ENCODE measurements at regions not wholly inside any gene's neighbourhood (a gene's known extent, or its start where the extent isn't known, plus 50 kb on each side); places are given as distances from the start of the nearest gene placed in this dataset.
"Not testable (repeated sequence)": the region's sequence is repeated elsewhere in the genome, so short reads cannot be mapped to it uniquely, and the experiment has no call there.

GRCh38 chr12:47488888-47489287 is 216.9 kb downstream of the RPAP3 start:
- no peak for DNase-seq (ENCODE audit: low spot score)

- no peak for DNase-seq (ENCODE audit: low spot score)
Observed at GRCh38 chr12:47481041-47481440, 224.8 kb downstream of the RPAP3 start.

- DNase-seq (ENCODE audit: low spot score) = no peak
Observed at GRCh38 chr12:47478426-47478825, 227.4 kb downstream of the RPAP3 start.

GRCh38 chr12:47473091-47473490 is 232.7 kb downstream of the RPAP3 start:
- DNase-seq (ENCODE audit: low spot score) = no peak

- not testable (repeated sequence) for DNase-seq (ENCODE audit: low spot score)
Observed at GRCh38 chr12:47470349-47470748, 235.5 kb downstream of the RPAP3 start.

GRCh38 chr12:47463918-47464317 is 241.9 kb downstream of the RPAP3 start:
- DNase-seq (ENCODE audit: low spot score) = not testable (repeated sequence)

- no peak for DNase-seq (ENCODE audit: low spot score)
Observed at GRCh38 chr12:47458279-47458678, 247.6 kb downstream of the RPAP3 start.

GRCh38 chr12:47449797-47450196 is 256.0 kb downstream of the RPAP3 start:
- DNase-seq (ENCODE audit: low spot score) = no peak

- DNase-seq (ENCODE audit: low spot score) = no peak
Observed at GRCh38 chr12:47442310-47442709, 263.5 kb downstream of the RPAP3 start.

- DNase-seq (ENCODE audit: low spot score) = no peak
Observed at GRCh38 chr12:47441490-47441889, 264.3 kb downstream of the RPAP3 start.

- no peak for DNase-seq (ENCODE audit: low spot score)
Observed at GRCh38 chr12:47438175-47438574, 267.7 kb downstream of the RPAP3 start.

GRCh38 chr12:47437570-47437969 is 268.3 kb downstream of the RPAP3 start:
- no peak for DNase-seq (ENCODE audit: low spot score)

GRCh38 chr12:47433876-47434275 is 272.0 kb downstream of the RPAP3 start:
- DNase-seq (ENCODE audit: low spot score) = no peak

- not testable (repeated sequence) for DNase-seq (ENCODE audit: low spot score)
Observed at GRCh38 chr12:47426678-47427309, 279.0 kb downstream of the RPAP3 start.

GRCh38 chr12:47422611-47423010 is 283.2 kb downstream of the RPAP3 start:
- no peak for DNase-seq (ENCODE audit: low spot score)

- DNase-seq (ENCODE audit: low spot score) = no peak
Observed at GRCh38 chr12:47419497-47419896, 286.3 kb downstream of the RPAP3 start.

- no peak for DNase-seq (ENCODE audit: low spot score)
Observed at GRCh38 chr12:47417955-47418354, 287.9 kb downstream of the RPAP3 start.

- DNase-seq (ENCODE audit: low spot score) = no peak
Observed at GRCh38 chr12:47417121-47417520, 288.7 kb downstream of the RPAP3 start.

GRCh38 chr12:47415054-47415453 is 290.8 kb downstream of the RPAP3 start:
- DNase-seq (ENCODE audit: low spot score) = no peak

- DNase-seq (ENCODE audit: low spot score) = no peak
Observed at GRCh38 chr12:47414511-47414910, 291.3 kb downstream of the RPAP3 start.

GRCh38 chr12:47413806-47414205 is 292.0 kb downstream of the RPAP3 start:
- DNase-seq (ENCODE audit: low spot score) = no peak

- DNase-seq (ENCODE audit: low spot score) = no peak
Observed at GRCh38 chr12:47412601-47413236, 293.1 kb downstream of the RPAP3 start.

GRCh38 chr12:47411966-47412365 is 293.9 kb downstream of the RPAP3 start:
- no peak for DNase-seq (ENCODE audit: low spot score)

GRCh38 chr12:47410862-47411261 is 295.0 kb downstream of the RPAP3 start:
- no peak for DNase-seq (ENCODE audit: low spot score)
